H1 (cell line): ENCODE measurements at regions not wholly inside any gene's neighbourhood (a gene's known extent, or its start where the extent isn't known, plus 50 kb on each side); places are given as distances from the start of the nearest gene placed in this dataset.

Source experiments
- CTCF ChIA-PET: fragments of 300-600 bp; sonication (Branson Sonifier 250); formaldehyde crosslinking; loops from one replicate; lab custom pipeline; 2021; ENCODE audit not compliant: partially characterized antibody; lab: Charles Lee
- POLR2A ChIA-PET: fragments of 300-600 bp; sonication (Branson Sonifier 250); formaldehyde crosslinking; loops from one replicate; lab custom pipeline; 2021; ENCODE audit warnings: inconsistent platforms; ENCODE audit not compliant: partially characterized antibody; lab: Charles Lee
- DNase-seq, 2 experiments: peaks; one replicate each; pipeline versions ENCODE4 v3.0.0 to v3.0.0-alpha.2; 2010 to 2022; ENCODE audit warnings: low spot score in 2 of 2, low read depth in 1 of 2, mixed read lengths in 1 of 2
- FAIRE-seq: peaks from 2 replicates; lab custom pipeline; 2011; peaks lifted over from hg19 to GRCh38; lab: Jason Lieb, UNC
- H2AFZ ChIP-seq: 2 replicates; pipeline ENCODE4 v1.8.1; 2012; ENCODE audit warnings: low read length, inconsistent platforms
- H2AK5ac ChIP-seq: 2 replicates; pipeline ENCODE4 v1.6.1; 2013; ENCODE audit warnings: low read depth, low read length
- H2BK120ac ChIP-seq: replicated peaks from 2 replicates; pipeline ENCODE3; 2013; ENCODE audit warnings: low read depth, low read length, inconsistent platforms
- H2BK12ac ChIP-seq: 2 replicates; pipeline ENCODE4 v1.6.1; 2013; ENCODE audit warnings: low read depth, low read length
- H2BK15ac ChIP-seq: 2 replicates; pipeline ENCODE4 v1.6.1; 2013; ENCODE audit warnings: low read length
- H2BK20ac ChIP-seq: 2 replicates; pipeline ENCODE4 v1.6.1; 2013; ENCODE audit warnings: low read length
- H2BK5ac ChIP-seq: 2 replicates; pipeline ENCODE4 v1.6.1; 2013; ENCODE audit warnings: low read depth, low read length
- H3K14ac ChIP-seq: 2 replicates; pipeline ENCODE4 v1.6.1; 2013; ENCODE audit warnings: inconsistent platforms; ENCODE audit not compliant: insufficient read length
- H3K18ac ChIP-seq: 2 replicates; pipeline ENCODE4 v1.6.1; 2013; ENCODE audit warnings: low read length; ENCODE audit errors: extremely low read depth
- H3K23ac ChIP-seq: 2 replicates; pipeline ENCODE4 v1.6.1; 2013; ENCODE audit warnings: inconsistent platforms; ENCODE audit not compliant: insufficient read length
- H3K23me2 ChIP-seq: 2 replicates; pipeline ENCODE4 v1.6.1; 2013; ENCODE audit warnings: low read depth, low read length
- H3K27ac ChIP-seq: 2 replicates; pipeline ENCODE4 v1.6.1; 2011; ENCODE audit warnings: low read depth, low read length, inconsistent platforms
- H3K27me3 ChIP-seq, 4 experiments: replicated peaks in 1 of 4; 1 replicate in 1 of 4; 2 replicates in 3 of 4; pipeline versions ENCODE4 v1.6.1 to v1.8.1; 2011 to 2013; ENCODE audit warnings: low read length in 3 of 4, mild to moderate bottlenecking in 3 of 4, inconsistent platforms in 2 of 4, mixed read lengths in 2 of 4, moderate library complexity in 1 of 4; ENCODE audit not compliant: control insufficient read depth in 3 of 4, insufficient read depth in 3 of 4; ENCODE audit errors: extremely low read depth in 1 of 4
- H3K36me3 ChIP-seq, 4 experiments: 2 replicates each; pipeline versions ENCODE4 v1.6.1 to v1.8.1; 2011 to 2013; ENCODE audit warnings: mild to moderate bottlenecking in 4 of 4, low read length in 3 of 4, moderate library complexity in 2 of 4, control low read depth in 1 of 4, inconsistent platforms in 1 of 4; ENCODE audit not compliant: insufficient read depth in 4 of 4, control insufficient read depth in 2 of 4
- H3K4ac ChIP-seq: replicated peaks from 2 replicates; pipeline ENCODE3; 2013; ENCODE audit warnings: low read length, low read depth, mixed read lengths, inconsistent platforms; ENCODE audit not compliant: insufficient read length
- H3K4me1 ChIP-seq, 4 experiments: replicated peaks in 1 of 4; 1 replicate in 1 of 4; 2 replicates in 3 of 4; pipeline versions ENCODE4 v1.6.1 to v1.8.1; 2011 to 2013; ENCODE audit warnings: low read length in 3 of 4, inconsistent platforms in 2 of 4, mixed read lengths in 1 of 4; ENCODE audit not compliant: insufficient read depth in 4 of 4, control insufficient read depth in 3 of 4
- H3K4me2 ChIP-seq, 2 experiments: 2 replicates each; pipeline versions ENCODE4 v1.6.1 to v1.8.1; 2011 to 2013; ENCODE audit warnings: low read depth in 2 of 2, low read length in 2 of 2, control low read depth in 1 of 2, inconsistent platforms in 1 of 2, mild to moderate bottlenecking in 1 of 2; ENCODE audit not compliant: insufficient read depth in 1 of 2
- H3K4me3 ChIP-seq, 4 experiments: fragments of 200-600, 300-600 bp in 1 of 4; sonication (generic), shearing (Covaris generic), sonication (Bioruptor Twin) in 1 of 4; 2 replicates each; pipeline versions ENCODE4 v1.5.1 to v1.8.1; 2011 to 2016; ENCODE audit warnings: low read length in 4 of 4, low read depth in 3 of 4, control low read depth in 2 of 4, inconsistent platforms in 2 of 4, mild to moderate bottlenecking in 2 of 4, mixed read lengths in 1 of 4, moderate library complexity in 1 of 4; ENCODE audit not compliant: insufficient read depth in 2 of 4; ENCODE audit errors: extremely low read depth in 1 of 4
- H3K56ac ChIP-seq: replicated peaks from 2 replicates; pipeline ENCODE3; 2013; ENCODE audit warnings: low read depth, mild to moderate bottlenecking, mixed read lengths, low read length, inconsistent platforms; ENCODE audit not compliant: insufficient read length
- H3K79me1 ChIP-seq: 2 replicates; pipeline ENCODE4 v1.6.1; 2013; ENCODE audit warnings: low read depth, low read length, control low read depth
- H3K79me2 ChIP-seq, 2 experiments: 2 replicates each; pipeline versions ENCODE4 v1.6.1 to v1.8.1; 2012 to 2013; ENCODE audit warnings: low read length in 2 of 2, mild to moderate bottlenecking in 2 of 2, inconsistent platforms in 1 of 2; ENCODE audit not compliant: insufficient read depth in 2 of 2, control insufficient read depth in 1 of 2
- H3K9ac ChIP-seq, 4 experiments: replicated peaks in 1 of 4; 1 replicate in 1 of 4; 2 replicates in 3 of 4; pipeline versions ENCODE4 v1.6.1 to v1.8.1; 2011 to 2013; ENCODE audit warnings: low read depth in 3 of 4, low read length in 3 of 4, control low read depth in 2 of 4, mild to moderate bottlenecking in 2 of 4, moderate library complexity in 2 of 4, inconsistent platforms in 1 of 4; ENCODE audit errors: extremely low read depth in 1 of 4
- H3K9me3 ChIP-seq, 2 experiments: 2 replicates each; pipeline versions ENCODE4 v1.6.1 to v1.8.1; 2012 to 2013; ENCODE audit warnings: mild to moderate bottlenecking in 2 of 2, moderate library complexity in 2 of 2, control low read depth in 1 of 2, inconsistent platforms in 1 of 2, low read depth in 1 of 2, low read length in 1 of 2, mixed read lengths in 1 of 2; ENCODE audit not compliant: insufficient read depth in 2 of 2
- H4K20me1 ChIP-seq, 2 experiments: replicated peaks in 1 of 2; 2 replicates each; pipeline versions ENCODE3 to v1.8.1; 2011 to 2013; ENCODE audit warnings: inconsistent platforms in 2 of 2, low read length in 2 of 2, mild to moderate bottlenecking in 1 of 2; ENCODE audit not compliant: insufficient read depth in 2 of 2, control insufficient read depth in 1 of 2
- H4K5ac ChIP-seq: 2 replicates; pipeline ENCODE4 v1.6.1; 2013; ENCODE audit warnings: low read length, low read depth, mixed read lengths, inconsistent platforms; ENCODE audit not compliant: insufficient read length
- H4K8ac ChIP-seq: 2 replicates; pipeline ENCODE4 v1.8.0; 2013; ENCODE audit warnings: mild to moderate bottlenecking, moderate library complexity, low read length, inconsistent platforms; ENCODE audit not compliant: insufficient read depth; ENCODE audit errors: extremely low read depth
- H4K91ac ChIP-seq: replicated peaks from 2 replicates; pipeline ENCODE3; 2013; ENCODE audit warnings: low read length, mixed read lengths, inconsistent platforms; ENCODE audit not compliant: insufficient read length
- GABPA ChIP-seq: IDR thresholded peaks from 2 replicates; pipeline ENCODE4 v1.6.1; 2011; ENCODE audit warnings: mild to moderate bottlenecking, low read length, moderate library complexity, borderline replicate concordance; ENCODE audit not compliant: insufficient read depth
- HDAC2 ChIP-seq, 2 experiments: fragments of 300-600 bp in 1 of 2; sonication (generic) in 1 of 2; IDR thresholded peaks; 2 replicates each; pipeline ENCODE4 v1.6.1; 2011 to 2012; ENCODE audit warnings: low read depth in 2 of 2, low read length in 2 of 2, mild to moderate bottlenecking in 2 of 2, moderate library complexity in 2 of 2, borderline replicate concordance in 1 of 2, inconsistent platforms in 1 of 2
- HDAC6 ChIP-seq: IDR thresholded peaks from one replicate; pipeline ENCODE4 v1.7.1; 2012; ENCODE audit warnings: low read depth, mild to moderate bottlenecking, inconsistent platforms, low read length, moderate library complexity
- POLR2A ChIP-seq, 2 experiments: IDR thresholded peaks; 1 replicate in 1 of 2; 2 replicates in 1 of 2; pipeline ENCODE4 v1.6.1; 2011; ENCODE audit warnings: low read depth in 2 of 2, low read length in 2 of 2, mild to moderate bottlenecking in 2 of 2; ENCODE audit errors: control extremely low read depth in 1 of 2
- RNF2 ChIP-seq: fragments of 200-900, 300-1000 bp; sonication (generic); IDR thresholded peaks from 2 replicates; pipeline ENCODE4 v1.7.1; 2016; ENCODE audit warnings: borderline replicate concordance, low read depth, mild to moderate bottlenecking, antibody characterized with exemption, low read length; ENCODE audit not compliant: poor library complexity, severe bottlenecking; ENCODE audit errors: missing control alignments
- WGBS, 2 experiments: shearing (Covaris generic) in 1 of 2; methylation state at CpG; one replicate each; pipeline versions ENCODE4 v1.1.6 to v1.1.7; 2013 to 2015; ENCODE audit warnings: low lambda C conversion rate in 2 of 2, mixed read lengths in 2 of 2, inconsistent platforms in 1 of 2, low coverage in 1 of 2, missing lambda C conversion rate in 1 of 2; ENCODE audit not compliant: insufficient replicate concordance in 2 of 2, insufficient coverage in 1 of 2, insufficient read length in 1 of 2; ENCODE audit errors: extremely low coverage in 1 of 2, missing lambda C conversion rate in 1 of 2; 5-methylcytosine and 5-hydroxymethylcytosine counted together
- TF ChIP-seq, protein P1 (sequence below): IDR thresholded peaks from 2 replicates; pipeline ENCODE4 v1.6.1; 2011; ENCODE audit warnings: low read depth, mild to moderate bottlenecking, low read length; ENCODE audit not compliant: insufficient read depth
- TF ChIP-seq, protein P2 (sequence below): IDR thresholded peaks from 2 replicates; pipeline ENCODE4 v1.6.1; 2012; ENCODE audit warnings: inconsistent platforms
- TF ChIP-seq, protein P3 (sequence below): IDR thresholded peaks from 2 replicates; pipeline ENCODE4 v1.6.1; 2012; ENCODE audit warnings: low read length, inconsistent platforms

DNA sequence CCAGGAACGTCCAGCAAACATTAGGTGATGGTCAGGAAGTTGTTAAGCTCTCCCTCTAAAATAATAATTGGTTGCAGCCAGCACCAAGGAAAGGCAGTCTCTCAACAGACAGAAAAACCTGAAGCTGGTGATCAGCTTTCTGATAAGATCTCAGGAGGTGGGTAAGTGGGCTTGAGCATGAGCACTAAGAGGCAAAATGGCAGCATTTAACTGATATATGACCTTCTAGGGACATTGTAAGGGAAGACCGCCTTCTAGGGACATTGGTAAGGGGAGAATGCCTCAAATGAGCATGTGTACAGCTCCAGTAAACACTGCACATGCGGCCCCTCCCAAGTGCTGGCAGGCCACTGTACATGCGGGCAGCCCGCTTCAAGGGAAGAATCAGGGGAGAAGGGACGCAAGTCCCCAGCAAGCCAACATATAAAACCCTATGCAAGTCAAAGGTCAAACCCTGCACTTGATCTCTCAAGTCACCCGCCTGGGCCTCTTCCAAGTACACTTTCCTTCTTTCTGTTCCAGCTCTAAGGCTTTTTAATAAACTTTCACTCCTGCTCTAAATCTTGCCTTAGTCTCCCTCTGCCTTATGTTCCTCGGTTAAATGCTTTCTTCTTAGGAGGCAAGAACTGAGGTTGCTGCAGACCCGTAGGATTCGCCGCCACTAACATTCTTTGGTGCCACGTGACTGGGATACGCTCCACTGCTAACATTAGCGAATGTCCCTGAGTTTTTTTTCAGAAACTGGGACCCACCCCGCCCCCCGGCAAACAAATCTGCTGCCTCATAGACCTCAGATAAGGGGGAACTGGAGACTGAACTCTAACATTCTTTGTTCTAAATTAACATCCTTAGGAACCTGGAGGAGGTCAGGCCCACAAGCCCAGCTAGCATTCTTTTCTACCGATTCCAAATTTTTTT lies 463.8 kb downstream of the LPIN1 start:
- H2BK5ac ChIP-seq: no peak overlapping the region
- no peaks in the 10 kb centered on the region for H4K20me1 ChIP-seq
- no peak overlapping the region for H3K14ac ChIP-seq
- H2BK15ac ChIP-seq: no peak overlapping the region
- no peak overlapping the region for H4K91ac ChIP-seq
- H3K4me2 ChIP-seq: no peak overlapping the region
- ChIA-PET CTCF (interaction anchor here (0.6 kb wide), 2 partner anchors 268 to 628 kb away, joined by 3 read pairs; no protein-coding TSS in a partner anchor), POLR2A (no interaction called here)
- H4K8ac ChIP-seq: no peak overlapping the region
- no peaks in the 10 kb centered on the region for H3K79me2 ChIP-seq
- H3K23ac ChIP-seq: no peak overlapping the region
- H3K79me1 ChIP-seq: no peaks in the 10 kb centered on the region
- peak overlapping the region; percentile 1; the same call in 1 of the 2 replicates for H2AFZ ChIP-seq
- no peak overlapping the region for H4K5ac ChIP-seq
- WGBS, 2 experiments: 90% methylated on average over 16 of the region's 17 CpGs; no CpG with 5 or more reads in 1 of the 2 experiments
- H2BK20ac ChIP-seq: no peak overlapping the region
- DNase-seq: no peak
- no peak overlapping the region for H2AK5ac ChIP-seq
- no peak overlapping the region for H2BK12ac ChIP-seq
- H3K4ac ChIP-seq: no peak overlapping the region
- no peak overlapping the region for H3K4me3 ChIP-seq
- H3K56ac ChIP-seq: no peak overlapping the region
- no peak for FAIRE-seq
- no peaks in the 10 kb centered on the region for H3K23me2 ChIP-seq
- no peak overlapping the region for H2BK120ac ChIP-seq
- no peak overlapping the region for H3K27ac ChIP-seq
- no peak overlapping the region for H3K9ac ChIP-seq
- 0 out of 4 replicates have a peak, but pooled peaks cover 0 to 3% of the 10 kb centered on the region in 2 experiments for H3K9me3 ChIP-seq
- H3K36me3 ChIP-seq: no peaks in the 10 kb centered on the region
- no peak overlapping the region for H3K18ac ChIP-seq
- H3K4me1 ChIP-seq: no peaks in the 10 kb centered on the region
- peaks cover 0 to 1% (median 0%) of the 10 kb centered on the region in 4 experiments; a peak in 1 of 7 replicates for H3K27me3 ChIP-seq
- TF ChIP-seq POLR2A (IDR thresholded peaks at IDR 0.05; ENCODE audit: control extremely low read depth in 1 of 2, low read depth in 2 of 2, low read length in 2 of 2) (no peak), GABPA (no peak), HDAC2 (IDR thresholded peaks at IDR 0.05; ENCODE audit: borderline replicate concordance in 1 of 2, low read depth in 2 of 2, low read length in 2 of 2) (no peak), RNF2 (no peak), HDAC6 (no peak)
- TF ChIP-seq, protein P1, sequence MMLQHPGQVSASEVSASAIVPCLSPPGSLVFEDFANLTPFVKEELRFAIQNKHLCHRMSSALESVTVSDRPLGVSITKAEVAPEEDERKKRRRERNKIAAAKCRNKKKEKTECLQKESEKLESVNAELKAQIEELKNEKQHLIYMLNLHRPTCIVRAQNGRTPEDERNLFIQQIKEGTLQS: no peak
- TF ChIP-seq, protein P2, sequence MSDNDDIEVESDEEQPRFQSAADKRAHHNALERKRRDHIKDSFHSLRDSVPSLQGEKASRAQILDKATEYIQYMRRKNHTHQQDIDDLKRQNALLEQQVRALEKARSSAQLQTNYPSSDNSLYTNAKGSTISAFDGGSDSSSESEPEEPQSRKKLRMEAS: no peak
- TF ChIP-seq, protein P3, sequence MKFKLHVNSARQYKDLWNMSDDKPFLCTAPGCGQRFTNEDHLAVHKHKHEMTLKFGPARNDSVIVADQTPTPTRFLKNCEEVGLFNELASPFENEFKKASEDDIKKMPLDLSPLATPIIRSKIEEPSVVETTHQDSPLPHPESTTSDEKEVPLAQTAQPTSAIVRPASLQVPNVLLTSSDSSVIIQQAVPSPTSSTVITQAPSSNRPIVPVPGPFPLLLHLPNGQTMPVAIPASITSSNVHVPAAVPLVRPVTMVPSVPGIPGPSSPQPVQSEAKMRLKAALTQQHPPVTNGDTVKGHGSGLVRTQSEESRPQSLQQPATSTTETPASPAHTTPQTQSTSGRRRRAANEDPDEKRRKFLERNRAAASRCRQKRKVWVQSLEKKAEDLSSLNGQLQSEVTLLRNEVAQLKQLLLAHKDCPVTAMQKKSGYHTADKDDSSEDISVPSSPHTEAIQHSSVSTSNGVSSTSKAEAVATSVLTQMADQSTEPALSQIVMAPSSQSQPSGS: no peak
